Stimulated activated CD4-positive, alpha-beta T cell treated with anti-CD3 and anti-CD28 coated beads, Interleukin-12 subunit alpha, Interleukin-12 subunit beta, amount 100 ng/mL, for 24 hours (primary cell): ENCODE measurements at regions not wholly inside any gene's neighbourhood (a gene's known extent, or its start where the extent isn't known, plus 50 kb on each side); places are given as distances from the start of the nearest gene placed in this dataset.

ENCODE experiments used
- DNase-seq, 2 experiments: peaks; one replicate each; pipeline ENCODE4 v3.0.0-alpha.2; 2020; ENCODE audit warnings: low read depth in 2 of 2

GRCh38 chr14:97266653-97267052, 469.5 kb downstream of the VRK1 start:
- no peak for DNase-seq

- no peak for DNase-seq
These were observed 470.3 kb downstream of the VRK1 start for GRCh38 chr14:97267509-97267908.

- no peak for DNase-seq
These were observed 470.9 kb downstream of the VRK1 start for GRCh38 chr14:97268097-97268496.

GRCh38 chr14:97270308-97270707, 473.1 kb downstream of the VRK1 start:
- no peak for DNase-seq

- no peak for DNase-seq
These were observed 474.3 kb downstream of the VRK1 start for GRCh38 chr14:97271451-97271960.

- no peak for DNase-seq
These were observed 476.4 kb downstream of the VRK1 start for GRCh38 chr14:97273540-97273939.

GRCh38 chr14:97274626-97275025, 477.4 kb downstream of the VRK1 start:
- no peak for DNase-seq

- DNase-seq = no peak
These were observed 478.1 kb downstream of the VRK1 start for GRCh38 chr14:97275276-97275675.

- DNase-seq = no peak
These were observed 479.4 kb downstream of the VRK1 start for GRCh38 chr14:97276573-97276972.

- DNase-seq = no peak
These were observed 480.5 kb downstream of the VRK1 start for GRCh38 chr14:97277711-97278110.

- no peak for DNase-seq
These were observed 483.3 kb downstream of the VRK1 start for GRCh38 chr14:97280526-97280925.

GRCh38 chr14:97281741-97282140, 484.6 kb downstream of the VRK1 start:
- no peak for DNase-seq

GRCh38 chr14:97282210-97283004, 485.2 kb downstream of the VRK1 start:
- DNase-seq = no peak

GRCh38 chr14:97283005-97283403, 485.8 kb downstream of the VRK1 start:
- DNase-seq = no peak

GRCh38 chr14:97283426-97283825, 486.2 kb downstream of the VRK1 start:
- DNase-seq = no peak

- no peak for DNase-seq
These were observed 486.7 kb downstream of the VRK1 start for GRCh38 chr14:97283841-97284240.

- DNase-seq = no peak
These were observed 490.8 kb downstream of the VRK1 start for GRCh38 chr14:97287956-97288355.

- DNase-seq = no peak
These were observed 492.9 kb downstream of the VRK1 start for GRCh38 chr14:97290065-97290464.

GRCh38 chr14:97290977-97291376, 493.8 kb downstream of the VRK1 start:
- no peak for DNase-seq

- no peak for DNase-seq
These were observed 496.5 kb downstream of the VRK1 start for GRCh38 chr14:97293659-97294058.

GRCh38 chr14:97295108-97295710, 498.0 kb downstream of the VRK1 start:
- no peak for DNase-seq

GRCh38 chr14:97296176-97296575, 499.0 kb downstream of the VRK1 start:
- no peak for DNase-seq

- no peak for DNase-seq
These were observed 499.9 kb downstream of the VRK1 start for GRCh38 chr14:97297100-97297499.
